HG03045 (cell line): ENCODE measurements at regions not wholly inside any gene's neighbourhood (a gene's known extent, or its start where the extent isn't known, plus 50 kb on each side); places are given as distances from the start of the nearest gene placed in this dataset.
A peak's percentile ranks its signal among the peaks of the same experiment; 100 is the strongest.

Source experiments
- ATAC-seq: cut with Tn5 transposase; IDR thresholded peaks from one replicate; pipeline ENCODE4 v1.9.1; 2021; ENCODE audit warnings: mild to moderate bottlenecking, moderate library complexity; ENCODE audit not compliant: unreplicated experiment

GRCh38 chr12:91811481-91812287 is 334.0 kb downstream of the BTG1 start:
- ATAC-seq: peak; percentile 62

GRCh38 chr12:91810531-91811451 is 334.9 kb downstream of the BTG1 start:
- ATAC-seq: no peak

GRCh38 chr12:91810077-91810476 is 335.6 kb downstream of the BTG1 start:
- ATAC-seq: no peak

GRCh38 chr12:91805031-91805430 is 340.6 kb downstream of the BTG1 start:
- ATAC-seq: no peak

GRCh38 chr12:91804533-91804932 is 341.1 kb downstream of the BTG1 start:
- no peak for ATAC-seq

GRCh38 chr12:91801048-91801447 is 344.6 kb downstream of the BTG1 start:
- no peak for ATAC-seq

GRCh38 chr12:91793676-91794075 is 352.0 kb downstream of the BTG1 start:
- no peak for ATAC-seq

GRCh38 chr12:91792597-91792996 is 353.0 kb downstream of the BTG1 start:
- ATAC-seq: no peak

- no peak for ATAC-seq
These were observed 359.0 kb downstream of the BTG1 start for GRCh38 chr12:91786499-91787272.

GRCh38 chr12:91785655-91786498 is 359.8 kb downstream of the BTG1 start:
- no peak for ATAC-seq

GRCh38 chr12:91781114-91781513 is 364.5 kb downstream of the BTG1 start:
- ATAC-seq: no peak

- ATAC-seq: peak; percentile 94
These were observed 366.7 kb downstream of the BTG1 start for GRCh38 chr12:91778938-91779400.

GRCh38 chr12:91778091-91778832 is 367.4 kb downstream of the BTG1 start:
- peak; percentile 46 for ATAC-seq

- no peak for ATAC-seq
These were observed 368.2 kb downstream of the BTG1 start for GRCh38 chr12:91777268-91777992.

GRCh38 chr12:91774434-91774921 is 371.2 kb downstream of the BTG1 start:
- ATAC-seq: no peak

- no peak for ATAC-seq
These were observed 371.8 kb downstream of the BTG1 start for GRCh38 chr12:91773749-91774429.

GRCh38 chr12:91772411-91772810 is 373.2 kb downstream of the BTG1 start:
- ATAC-seq: no peak

- ATAC-seq: no peak
These were observed 375.9 kb downstream of the BTG1 start for GRCh38 chr12:91769736-91770135.
